Chondrocyte (in vitro differentiated cells): ENCODE measurements at regions not wholly inside any gene's neighbourhood (a gene's known extent, or its start where the extent isn't known, plus 50 kb on each side); places are given as distances from the start of the nearest gene placed in this dataset.

Experiments used
- DNase-seq: peaks from one replicate; pipeline ENCODE4 v3.0.0; 2021; ENCODE audit warnings: mixed read lengths, low spot score
- H3K27ac Mint-ChIP-seq: one replicate; pipeline ENCODE4 v1.8.0; 2021; ENCODE audit warnings: mild to moderate bottlenecking, moderate library complexity, mixed read lengths; ENCODE audit not compliant: unreplicated experiment
- H3K27me3 Mint-ChIP-seq: 2 replicates; pipeline ENCODE4 v1.8.0; 2021; ENCODE audit warnings: low read depth, mixed read lengths
- H3K36me3 Mint-ChIP-seq: 2 replicates; pipeline ENCODE4 v1.8.0; 2021; ENCODE audit warnings: low read depth, mixed read lengths
- H3K4me1 Mint-ChIP-seq: 2 replicates; pipeline ENCODE4 v1.8.0; 2021; ENCODE audit warnings: low read depth, mild to moderate bottlenecking, mixed read lengths
- H3K4me3 Mint-ChIP-seq: one replicate; pipeline ENCODE4 v1.8.0; 2021; ENCODE audit warnings: mild to moderate bottlenecking, moderate library complexity, mixed read lengths; ENCODE audit not compliant: unreplicated experiment
- H3K9me3 Mint-ChIP-seq: 2 replicates; pipeline ENCODE4 v1.8.0; 2021; ENCODE audit warnings: low read depth, mixed read lengths
- CTCF ChIP-seq: fragments of 200-600 bp; sonication (generic); IDR thresholded peaks from 2 replicates; pipeline ENCODE4 v1.5.0; 2021; ENCODE audit warnings: antibody characterized with exemption, mild to moderate bottlenecking, moderate library complexity

DNA sequence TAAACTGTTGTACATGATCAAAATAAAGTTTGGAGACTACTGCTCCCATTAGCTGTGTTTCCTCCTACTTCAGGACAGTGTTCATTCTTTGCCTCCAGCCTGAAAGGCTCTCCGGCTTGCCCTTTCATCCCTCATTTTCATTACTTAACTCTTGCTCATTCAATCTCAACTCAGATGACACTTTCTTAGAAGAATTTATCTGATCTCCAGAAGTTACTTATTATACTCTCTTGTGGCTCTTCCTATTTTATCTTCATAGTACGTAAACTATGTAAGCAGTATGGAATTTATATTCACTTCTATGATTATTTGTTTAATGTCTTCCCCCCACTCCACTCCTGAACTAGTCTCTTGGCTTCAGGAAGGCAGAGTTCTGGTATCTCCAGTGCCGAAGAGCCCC lies 1737.9 kb upstream of the C9orf72 start:
- no peak for DNase-seq
- H3K9me3 Mint-ChIP-seq, result no peaks in the 10 kb centered on the region
- peaks cover 2% of the 10 kb centered on the region for H3K27me3 Mint-ChIP-seq
- no peak overlapping the region for H3K27ac Mint-ChIP-seq
- H3K4me3 Mint-ChIP-seq, result no peak overlapping the region
- TF ChIP-seq CTCF, result no peak
- no peaks in the 10 kb centered on the region for H3K4me1 Mint-ChIP-seq
- no peaks in the 10 kb centered on the region for H3K36me3 Mint-ChIP-seq

DNA sequence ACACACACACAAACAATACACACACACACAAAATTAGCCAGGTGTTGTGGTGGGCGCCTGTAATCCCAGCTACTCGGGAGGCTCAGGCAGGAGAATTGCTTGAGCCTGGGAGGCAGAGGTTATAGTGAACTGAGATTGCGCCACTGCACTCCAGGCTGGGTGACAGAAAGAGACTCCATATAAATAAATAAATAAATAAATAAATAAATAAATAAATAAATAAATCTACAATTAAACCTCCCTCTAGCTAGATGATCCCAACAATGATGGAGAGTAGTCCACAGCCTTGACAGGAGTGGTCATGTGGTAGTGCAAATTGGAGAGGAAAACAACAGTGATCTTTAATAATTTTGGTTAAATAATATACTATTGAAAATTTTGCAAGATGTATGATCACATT lies 1739.0 kb upstream of the C9orf72 start:
- Mint-ChIP-seq H3K27me3 (peaks cover 2% of the 10 kb centered on the region), H3K9me3 (no peaks in the 10 kb centered on the region), H3K4me3 (no peak overlapping the region), H3K36me3 (no peaks in the 10 kb centered on the region), H3K27ac (no peak overlapping the region), H3K4me1 (no peaks in the 10 kb centered on the region)
- DNase-seq, result no peak
- TF ChIP-seq CTCF, result no peak

DNA sequence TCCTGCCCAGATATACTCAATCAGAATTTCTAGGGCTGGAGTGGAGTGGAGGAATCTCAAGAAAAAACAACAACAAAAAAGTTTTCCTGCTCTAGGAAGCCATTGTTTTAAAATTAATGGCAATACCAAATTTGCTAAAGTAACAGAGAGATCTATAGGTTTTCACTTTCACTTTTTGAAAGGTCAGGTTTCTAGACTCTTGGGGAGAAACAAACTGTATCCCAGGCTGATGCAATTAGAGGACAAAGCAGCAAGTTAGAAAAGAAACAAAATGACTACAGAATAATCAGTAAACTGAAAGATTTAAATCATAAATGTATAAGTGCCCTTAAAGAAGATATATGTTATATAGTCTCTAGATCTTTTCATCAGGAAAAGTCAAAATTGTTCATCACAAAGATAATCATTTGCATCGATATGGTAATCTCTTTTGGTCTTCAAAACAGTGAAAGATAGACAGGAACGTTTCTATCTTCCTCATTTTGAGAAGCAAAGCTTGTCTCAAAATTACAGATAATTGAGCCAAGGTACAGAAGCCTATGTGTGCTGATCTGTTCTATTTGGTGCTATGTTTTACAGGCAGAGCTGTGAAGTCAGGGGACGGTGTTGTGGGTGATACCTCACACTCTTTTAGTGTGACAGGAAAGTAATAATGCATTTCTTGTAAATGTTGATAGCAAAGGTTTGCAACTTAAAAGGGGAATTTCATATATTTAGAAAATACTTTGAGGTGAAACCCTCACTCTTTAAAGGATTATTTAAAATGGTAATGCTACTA lies 1746.6 kb upstream of the C9orf72 start:
- H3K4me3 Mint-ChIP-seq, result no peak overlapping the region
- peaks cover 3% of the 10 kb centered on the region for H3K9me3 Mint-ChIP-seq
- H3K27me3 Mint-ChIP-seq, result no peaks in the 10 kb centered on the region
- peak overlapping the region; percentile 42 for H3K27ac Mint-ChIP-seq
- no peaks in the 10 kb centered on the region for H3K36me3 Mint-ChIP-seq
- peaks cover 4% of the 10 kb centered on the region for H3K4me1 Mint-ChIP-seq
- DNase-seq, result no peak
- TF ChIP-seq CTCF, result no peak

DNA sequence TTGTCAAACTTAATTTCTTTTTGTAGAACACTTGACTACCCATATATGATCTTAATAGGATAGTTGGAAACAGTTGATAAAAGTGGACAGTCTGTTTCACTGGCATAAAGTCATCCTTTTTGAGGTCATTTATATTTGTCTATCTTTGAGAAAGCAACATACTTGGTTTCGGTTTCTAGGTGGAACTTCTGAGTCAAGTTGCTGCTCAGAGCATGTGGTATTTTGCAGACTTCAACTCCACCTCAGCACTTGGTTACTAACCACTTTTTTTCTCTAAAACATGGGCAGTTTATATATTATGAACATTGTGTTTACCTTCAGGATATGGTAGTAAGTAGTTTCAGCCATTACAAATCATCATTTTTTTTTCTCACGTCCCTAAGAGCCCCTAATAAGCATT lies 1749.0 kb upstream of the C9orf72 start:
- H3K27ac Mint-ChIP-seq, result no peak overlapping the region

DNA sequence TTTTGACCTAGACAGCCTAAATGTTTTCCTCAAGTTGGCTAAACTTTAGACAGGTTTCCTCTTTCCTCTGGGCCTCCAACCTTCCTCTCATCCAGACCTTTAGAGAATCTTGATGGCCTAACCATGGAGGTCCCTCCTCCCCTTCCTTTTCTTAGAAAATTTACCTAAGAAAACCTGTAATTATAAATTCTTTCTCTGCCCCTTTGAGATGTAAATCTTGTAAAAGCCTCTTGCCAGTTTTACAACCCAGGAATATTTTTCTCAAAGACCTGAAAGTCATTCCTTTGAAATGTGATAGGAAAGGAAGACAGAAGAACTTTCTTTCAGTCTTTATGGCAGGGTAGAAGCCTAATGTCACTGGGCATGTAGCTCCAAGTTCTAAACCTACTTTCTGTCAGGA lies 1752.6 kb upstream of the C9orf72 start:
- peaks cover 3% of the 10 kb centered on the region for H3K9me3 Mint-ChIP-seq
- no peaks in the 10 kb centered on the region for H3K4me1 Mint-ChIP-seq
- no peak overlapping the region for H3K27ac Mint-ChIP-seq
- H3K4me3 Mint-ChIP-seq, result no peak overlapping the region
- H3K27me3 Mint-ChIP-seq, result no peaks in the 10 kb centered on the region
- TF ChIP-seq CTCF, result no peak
- DNase-seq, result no peak
- no peaks in the 10 kb centered on the region for H3K36me3 Mint-ChIP-seq

More for the DNA sequence above, 1749.0 kb upstream of the C9orf72 start:
- no peak for DNase-seq
- H3K4me1 Mint-ChIP-seq, result peaks cover 4% of the 10 kb centered on the region
- no peaks in the 10 kb centered on the region for H3K27me3 Mint-ChIP-seq
- H3K4me3 Mint-ChIP-seq, result no peak overlapping the region
- peaks cover 3% of the 10 kb centered on the region for H3K9me3 Mint-ChIP-seq
- no peak for TF ChIP-seq CTCF
- no peaks in the 10 kb centered on the region for H3K36me3 Mint-ChIP-seq
